ENCODE measurements at regions not wholly inside any gene's neighbourhood (a gene's known extent, or its start where the extent isn't known, plus 50 kb on each side); places are given as distances from the start of the nearest gene placed in this dataset.
"Not testable (repeated sequence)": the region's sequence is repeated elsewhere in the genome, so short reads cannot be mapped to it uniquely, and the experiment has no call there.

- not testable (repeated sequence) for TF ChIP-seq CTCF (optimal IDR thresholded peaks at IDR 0.05 in 1 of 3, IDR thresholded peaks at IDR 0.05 in 1 of 3, conservative IDR thresholded peaks at IDR 0.05 in 1 of 3; ENCODE audit: extremely low read depth in 1 of 3, insufficient read depth in 2 of 3, low read length in 3 of 3); EZH2 (IDR thresholded peaks at IDR 0.05; ENCODE audit: low read length)
Observed at GRCh38 chr14:23898359-23898758, 55.2 kb upstream of the DHRS4 start.
